NCI-H1694 treated with DMSO at 0.1 percent for 48 hours (cell line): ENCODE measurements at regions not wholly inside any gene's neighbourhood (a gene's known extent, or its start where the extent isn't known, plus 50 kb on each side); places are given as distances from the start of the nearest gene placed in this dataset.

Experiments
- DNase-seq: peaks from one replicate; lab custom pipeline; 2025; lab: John Stamatoyannopoulos, UW

DNA sequence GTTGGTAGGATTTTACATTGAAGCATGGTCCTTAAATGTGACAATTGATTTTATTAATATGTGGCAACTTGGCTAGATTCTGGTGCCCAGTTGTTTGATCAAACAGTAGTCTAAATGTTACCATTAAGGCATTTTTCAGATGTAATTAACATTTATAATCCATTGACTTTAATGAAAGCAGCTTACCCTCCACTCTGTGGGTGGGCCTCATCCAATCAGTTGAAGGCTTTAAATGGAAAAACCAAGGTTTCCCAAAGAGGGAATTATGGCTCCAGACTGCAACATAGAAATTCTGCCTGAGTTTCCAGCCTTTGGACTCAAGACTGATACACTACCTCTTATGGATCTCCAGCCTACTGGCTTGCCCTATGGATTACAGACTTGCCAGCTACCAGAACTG, 1153.2 kb downstream of the BCL11B start:
- no peak for DNase-seq

GRCh38 chr14:98119739-98120138, 1152.3 kb downstream of the BCL11B start:
- no peak for DNase-seq

GRCh38 chr14:98120831-98121464, 1151.0 kb downstream of the BCL11B start:
- DNase-seq: no peak

DNA sequence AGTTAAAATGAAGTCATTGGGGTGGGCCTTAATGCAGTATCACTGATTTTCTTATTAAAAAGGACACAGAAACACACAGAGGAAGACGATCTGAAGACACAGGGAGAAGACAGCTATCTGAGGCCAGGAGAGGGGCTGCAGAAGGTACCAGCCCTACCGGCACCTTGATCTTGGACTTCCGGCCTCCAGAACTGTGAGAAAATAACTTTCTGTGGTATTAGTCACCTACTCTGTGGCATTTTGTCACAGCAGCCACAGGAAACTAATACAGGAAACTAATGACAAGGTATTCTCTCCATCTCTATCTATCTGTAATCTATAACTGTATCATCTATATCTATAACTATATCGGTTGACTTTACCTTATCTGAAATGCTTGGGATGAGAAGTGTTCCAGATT, 1149.5 kb downstream of the BCL11B start:
- DNase-seq: no peak

DNA sequence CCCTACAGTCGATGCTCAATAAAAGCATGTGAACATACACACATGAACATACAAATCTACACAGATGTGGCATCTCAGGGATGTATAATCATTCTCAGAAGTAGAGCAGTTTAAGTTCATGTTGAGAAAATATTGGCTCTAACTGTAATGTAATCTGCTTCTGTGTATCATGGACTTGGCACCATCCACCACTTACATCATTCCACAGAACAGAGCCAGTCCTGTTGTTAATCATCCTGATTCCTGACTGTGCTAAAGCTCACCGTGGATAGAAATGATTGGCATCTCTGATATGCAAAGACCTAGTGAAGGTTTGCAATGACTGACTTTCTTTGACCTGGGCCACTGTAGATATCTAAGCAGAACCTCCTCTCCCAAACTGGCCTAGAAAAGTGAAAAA, 1141.3 kb downstream of the BCL11B start:
- DNase-seq: no peak

GRCh38 chr14:98131406-98131805, 1140.6 kb downstream of the BCL11B start:
- DNase-seq: no peak

DNA sequence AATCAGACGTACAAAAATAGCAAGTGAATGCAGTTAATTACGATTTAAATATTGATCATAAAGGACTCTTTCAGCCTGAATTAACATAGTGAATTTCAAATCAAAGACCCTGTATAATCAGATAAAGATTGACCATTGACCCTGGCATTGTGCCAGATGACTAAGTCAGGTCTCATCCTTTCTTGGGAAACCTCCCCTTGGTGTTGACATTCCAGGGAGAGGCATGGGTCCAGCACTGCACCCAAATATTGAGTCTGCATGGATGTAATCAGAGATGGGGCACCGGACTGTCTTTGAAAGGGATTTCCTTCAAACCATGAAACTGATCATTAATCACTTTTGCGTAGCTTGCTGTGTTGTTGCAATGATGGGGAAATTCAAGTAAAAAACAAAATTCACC, 1138.2 kb downstream of the BCL11B start:
- no peak for DNase-seq

DNA sequence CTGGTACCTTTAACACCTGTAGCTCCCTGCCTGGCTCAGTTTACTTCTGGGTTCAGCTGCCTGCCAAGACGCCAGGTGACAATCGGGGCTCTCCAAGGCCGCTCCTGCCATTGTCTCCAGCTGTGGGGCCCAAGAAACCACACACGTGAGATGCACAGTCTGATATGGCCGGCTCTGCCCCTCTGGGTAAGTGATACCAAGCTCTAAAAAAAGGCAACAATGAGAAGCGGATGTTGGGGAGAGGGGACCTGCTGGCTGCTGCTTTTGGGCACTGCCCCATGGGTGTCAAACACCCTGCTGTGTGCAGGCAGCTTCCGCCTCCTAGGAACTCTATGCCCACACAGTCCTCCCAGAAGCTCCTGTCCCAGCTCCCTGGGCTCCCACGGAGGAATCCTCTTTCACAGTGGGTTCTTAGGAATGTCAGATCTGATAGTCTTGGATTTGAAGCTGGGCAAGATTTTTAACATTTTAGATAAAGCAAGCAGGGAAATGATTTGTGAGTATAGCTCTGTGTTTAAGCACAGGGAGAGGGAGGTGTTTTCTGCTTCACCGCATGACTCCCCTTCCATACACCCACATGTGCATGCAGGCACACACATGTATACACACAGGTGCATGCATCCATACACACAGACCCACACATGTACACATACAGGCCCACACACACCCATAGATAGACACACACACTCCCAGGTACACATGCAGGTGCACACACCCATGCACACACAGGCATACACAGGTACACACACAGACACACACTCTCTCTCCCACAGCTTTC, 1135.8 kb downstream of the BCL11B start:
- DNase-seq: no peak

- DNase-seq: no peak
Observed at GRCh38 chr14:98137131-98138025, 1134.6 kb downstream of the BCL11B start.

GRCh38 chr14:98138666-98139065, 1133.3 kb downstream of the BCL11B start:
- peak; percentile 47 for DNase-seq

GRCh38 chr14:98140862-98141530, 1131.0 kb downstream of the BCL11B start:
- DNase-seq: no peak

- no peak for DNase-seq
Observed at GRCh38 chr14:98143566-98143965, 1128.4 kb downstream of the BCL11B start.

DNA sequence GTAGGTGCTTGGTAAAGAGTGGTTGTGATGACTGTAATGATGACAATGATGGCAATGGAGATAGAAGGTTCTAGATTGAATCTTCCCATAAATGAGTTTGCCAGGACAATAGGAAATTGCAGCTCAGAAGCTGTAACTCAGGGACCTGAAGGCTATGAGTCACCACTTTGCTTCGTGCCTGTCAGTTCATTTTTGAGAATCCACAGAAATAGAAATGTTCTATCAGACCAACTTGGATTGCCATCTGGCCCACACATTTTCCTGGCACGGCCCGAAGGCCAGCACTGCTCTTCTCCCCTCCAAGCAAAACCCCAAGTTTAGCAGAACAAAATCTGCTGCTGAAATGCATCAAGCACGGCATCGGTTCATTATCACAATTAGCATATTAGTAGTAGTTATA, 1127.0 kb downstream of the BCL11B start:
- no peak for DNase-seq

DNA sequence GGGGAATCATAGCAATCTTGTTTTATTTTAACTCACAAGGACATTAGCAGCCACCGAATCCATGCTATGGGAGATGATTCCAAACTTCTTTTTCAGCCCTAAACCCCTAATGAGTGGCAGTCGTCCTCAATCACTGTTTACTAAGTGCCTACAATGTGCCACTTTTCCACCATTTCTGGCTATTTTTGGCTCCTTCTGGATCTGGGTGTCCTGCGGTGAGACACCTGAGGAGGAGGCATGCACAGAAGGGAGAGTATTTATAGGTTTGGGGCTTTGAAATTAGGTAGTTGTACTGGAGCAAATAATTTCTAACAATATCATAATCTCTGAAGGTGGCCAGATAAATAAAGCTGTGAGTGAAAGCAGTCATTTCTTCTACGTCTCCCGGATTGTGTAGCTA, 1125.6 kb downstream of the BCL11B start:
- no peak for DNase-seq

DNA sequence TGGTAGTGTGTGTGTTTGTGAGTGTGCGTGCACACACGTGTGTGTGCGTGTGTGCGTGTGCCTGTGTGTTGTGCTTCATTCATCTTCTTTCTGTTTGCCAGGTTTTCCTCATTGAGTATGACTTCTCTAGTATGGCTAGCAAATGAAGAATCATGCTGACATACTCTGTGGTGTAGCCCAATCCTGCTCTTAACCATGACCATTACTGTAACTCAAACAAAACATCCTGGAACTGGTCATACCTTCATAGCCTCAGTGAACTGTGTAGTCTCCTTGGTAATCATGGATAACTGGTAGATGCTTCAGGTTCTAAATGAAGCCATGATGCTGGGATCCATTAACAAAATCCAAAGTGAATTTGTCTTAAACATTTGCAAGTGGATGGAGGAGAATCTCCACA, 1117.7 kb downstream of the BCL11B start:
- DNase-seq: no peak

GRCh38 chr14:98156411-98156810, 1115.6 kb downstream of the BCL11B start:
- DNase-seq: no peak

GRCh38 chr14:98160901-98161300, 1111.1 kb downstream of the BCL11B start:
- DNase-seq: no peak

GRCh38 chr14:98161356-98161755, 1110.6 kb downstream of the BCL11B start:
- no peak for DNase-seq

- no peak for DNase-seq
Observed at GRCh38 chr14:98162856-98163805, 1108.9 kb downstream of the BCL11B start.

DNA sequence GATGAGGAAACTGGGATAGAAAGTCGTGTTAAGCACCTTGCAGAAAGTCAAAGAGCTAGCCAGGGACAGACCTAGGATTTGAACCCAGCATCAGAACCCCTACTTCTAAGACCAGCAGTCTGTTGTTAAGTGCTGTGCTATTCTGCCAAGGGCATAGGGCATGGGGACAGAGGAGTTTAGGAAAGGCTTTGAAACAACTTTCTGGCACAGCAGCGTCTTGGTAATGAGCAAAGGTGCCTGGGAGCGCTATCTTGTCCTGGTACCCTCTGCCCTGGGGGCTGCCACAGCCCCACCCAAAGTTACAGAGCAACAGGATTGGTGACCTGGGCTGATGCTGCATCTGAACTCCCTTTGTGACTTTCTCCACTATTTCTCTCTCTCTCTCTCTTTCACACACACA, 1108.1 kb downstream of the BCL11B start:
- no peak for DNase-seq

DNA sequence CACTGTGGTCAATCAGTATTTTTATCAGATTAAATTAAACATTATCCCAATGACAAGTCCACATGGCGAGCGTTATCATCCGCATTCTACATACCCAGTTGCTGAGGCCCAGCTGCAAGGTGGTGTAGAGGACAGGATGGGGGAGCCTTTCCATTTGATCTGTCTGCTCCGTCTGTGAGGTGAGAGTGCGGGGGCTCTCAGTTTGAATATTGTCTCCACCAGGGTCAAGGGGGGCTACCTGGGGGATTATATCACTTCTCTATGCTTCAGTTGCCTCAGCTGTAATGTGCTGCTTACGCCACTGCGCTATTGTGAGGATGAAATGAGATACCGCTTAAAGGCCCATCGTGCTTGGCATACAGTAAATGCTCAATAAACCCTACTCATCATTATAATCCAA, 1106.0 kb downstream of the BCL11B start:
- no peak for DNase-seq
